ENCODE measurements at regions not wholly inside any gene's neighbourhood (a gene's known extent, or its start where the extent isn't known, plus 50 kb on each side); places are given as distances from the start of the nearest gene placed in this dataset.
"Not testable (repeated sequence)": the region's sequence is repeated elsewhere in the genome, so short reads cannot be mapped to it uniquely, and the experiment has no call there.

DNA sequence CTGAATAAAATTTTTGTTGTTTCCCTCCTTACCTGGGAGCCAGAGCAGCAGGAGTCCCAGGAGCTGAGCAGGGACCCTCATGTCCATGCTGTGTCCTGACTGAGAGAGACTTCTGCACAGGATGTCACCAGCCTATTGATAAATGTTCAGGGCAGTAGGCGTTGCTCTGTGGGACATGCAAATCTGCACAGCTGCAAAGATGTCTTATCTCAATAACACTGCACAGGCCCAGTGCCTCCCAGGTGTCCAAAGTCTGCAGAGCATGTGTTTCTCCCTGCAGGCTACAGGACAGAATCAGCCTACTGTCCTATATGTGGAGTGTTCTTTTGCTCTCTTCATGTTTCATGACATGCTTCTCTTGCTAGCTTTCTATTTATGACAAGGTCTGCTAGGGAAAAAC lies 522.3 kb downstream of the RPIA start:
- not testable (repeated sequence) for H3K4me1 ChIP-seq (ENCODE audit: control insufficient read depth, insufficient read depth, low read length); H3K9ac ChIP-seq (ENCODE audit: low read depth, low read length); H3K4me3 ChIP-seq (ENCODE audit: low read length); H3K27me3 ChIP-seq (ENCODE audit: control insufficient read depth, insufficient read depth, low read length); H3K4me2 ChIP-seq (ENCODE audit: low read length); H3K36me3 ChIP-seq (ENCODE audit: insufficient read depth, low read length); H3K9me3 ChIP-seq (replicated peaks; ENCODE audit: low read length)

DNA sequence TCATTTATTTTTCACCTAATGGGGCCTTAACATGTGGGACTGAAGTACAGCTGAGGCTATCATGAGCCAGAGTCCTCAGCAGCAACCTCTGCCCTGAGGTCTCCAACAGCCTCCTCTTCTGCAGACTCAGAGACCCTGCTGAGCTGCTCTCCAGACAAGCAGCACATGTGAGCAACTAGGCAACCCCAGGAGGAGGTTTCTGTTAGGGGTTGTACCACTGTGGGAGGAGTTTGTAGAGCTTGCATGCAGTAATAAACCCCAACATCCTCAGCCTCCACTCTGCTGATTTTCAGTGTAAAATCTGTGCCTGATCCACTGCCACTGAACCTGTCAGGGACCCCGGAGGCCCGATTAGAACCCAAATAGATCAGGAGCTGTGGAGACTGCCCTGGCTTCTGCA lies 530.0 kb downstream of the RPIA start:
- H3K4me3 ChIP-seq (ENCODE audit: low read length); H3K36me3 ChIP-seq (ENCODE audit: insufficient read depth, low read length); H3K9ac ChIP-seq (ENCODE audit: low read depth, low read length); H3K9me3 ChIP-seq (replicated peaks; ENCODE audit: low read length); H3K27me3 ChIP-seq (ENCODE audit: control insufficient read depth, insufficient read depth, low read length); H3K4me2 ChIP-seq (ENCODE audit: low read length); H3K4me1 ChIP-seq (ENCODE audit: control insufficient read depth, insufficient read depth, low read length): not testable (repeated sequence)

DNA sequence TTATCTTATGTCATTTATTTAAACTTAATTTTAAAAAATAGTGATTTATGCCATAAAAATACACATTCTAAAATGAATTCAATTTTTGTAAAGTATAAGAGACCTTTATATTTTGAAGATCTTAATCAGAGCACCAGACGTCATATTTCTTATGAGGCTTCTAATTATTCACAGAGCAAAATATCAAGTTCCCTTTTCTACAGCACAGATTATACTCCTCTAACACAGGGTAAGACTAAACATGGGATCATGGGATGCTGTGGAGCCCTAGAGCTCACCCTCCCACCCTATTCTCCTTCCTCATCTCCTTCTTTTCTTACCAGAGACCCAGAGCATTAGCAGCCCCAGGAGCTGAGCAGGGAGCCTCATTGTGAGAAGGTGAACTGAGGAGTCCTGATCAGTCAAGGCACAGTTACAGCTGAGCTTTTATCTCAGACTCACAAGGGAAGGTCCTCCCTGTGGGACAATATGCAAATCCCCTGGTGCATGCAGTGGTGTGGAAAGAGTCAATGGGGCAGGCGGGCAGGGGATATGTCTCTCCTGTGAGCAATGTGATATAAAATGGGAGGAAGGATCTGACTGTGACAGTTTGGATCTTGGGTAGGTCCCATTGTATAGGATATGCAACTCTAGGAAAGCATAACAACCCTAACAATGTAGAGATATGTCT lies 530.7 kb downstream of the RPIA start:
- not testable (repeated sequence) for H3K36me3 ChIP-seq (ENCODE audit: insufficient read depth, low read length); H3K27me3 ChIP-seq (ENCODE audit: control insufficient read depth, insufficient read depth, low read length); H3K4me2 ChIP-seq (ENCODE audit: low read length); H3K9me3 ChIP-seq (replicated peaks; ENCODE audit: low read length); H3K4me3 ChIP-seq (ENCODE audit: low read length); H3K4me1 ChIP-seq (ENCODE audit: control insufficient read depth, insufficient read depth, low read length); H3K9ac ChIP-seq (ENCODE audit: low read depth, low read length)

DNA sequence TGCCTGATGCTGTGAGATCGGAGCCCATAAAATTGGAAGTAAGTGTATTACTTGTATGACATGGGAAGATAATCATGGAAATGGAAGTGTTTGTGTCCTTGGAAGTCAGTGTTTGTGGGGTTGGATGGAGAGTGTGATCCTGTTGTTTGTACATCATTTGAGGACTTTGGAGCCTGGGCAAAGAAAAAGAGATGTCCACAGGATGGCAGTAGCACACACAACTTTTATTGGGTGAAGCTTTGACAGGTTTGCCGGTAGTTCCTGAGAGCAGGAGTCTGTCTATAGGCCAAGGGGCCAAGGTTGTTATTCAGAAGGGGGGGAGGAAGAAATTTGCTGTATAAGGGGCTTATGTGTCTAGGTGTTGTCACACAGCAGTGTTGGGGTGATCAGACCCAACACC lies 533.3 kb downstream of the RPIA start:
- H3K36me3 ChIP-seq (ENCODE audit: insufficient read depth, low read length); H3K9me3 ChIP-seq (replicated peaks; ENCODE audit: low read length); H3K27me3 ChIP-seq (ENCODE audit: control insufficient read depth, insufficient read depth, low read length); H3K4me3 ChIP-seq (ENCODE audit: low read length); H3K4me2 ChIP-seq (ENCODE audit: low read length); H3K4me1 ChIP-seq (ENCODE audit: control insufficient read depth, insufficient read depth, low read length); H3K9ac ChIP-seq (ENCODE audit: low read depth, low read length): not testable (repeated sequence)

DNA sequence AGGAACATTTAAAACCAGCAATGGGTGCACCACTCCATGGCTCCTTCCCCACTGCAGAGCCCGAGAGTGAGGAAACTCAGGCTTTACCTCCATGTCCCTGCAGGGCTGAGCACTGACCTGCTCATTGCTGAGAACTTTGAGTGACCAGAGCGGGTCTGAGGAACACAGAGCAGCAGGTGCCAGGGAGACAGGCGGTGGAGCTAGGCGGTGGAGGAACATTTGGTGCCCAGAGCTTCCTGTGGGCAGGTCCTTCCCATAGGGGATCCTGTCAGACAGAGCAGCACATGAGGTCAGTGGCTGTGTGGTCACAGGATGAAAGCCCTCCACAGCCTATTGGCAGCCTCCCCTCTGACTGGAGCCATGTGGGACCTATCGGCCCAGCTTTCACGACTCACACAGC lies 538.5 kb downstream of the RPIA start:
- not testable (repeated sequence) for H3K4me3 ChIP-seq (ENCODE audit: low read length); H3K9me3 ChIP-seq (replicated peaks; ENCODE audit: low read length); H3K27me3 ChIP-seq (ENCODE audit: control insufficient read depth, insufficient read depth, low read length); H3K36me3 ChIP-seq (ENCODE audit: insufficient read depth, low read length); H3K9ac ChIP-seq (ENCODE audit: low read depth, low read length); H3K4me2 ChIP-seq (ENCODE audit: low read length); H3K4me1 ChIP-seq (ENCODE audit: control insufficient read depth, insufficient read depth, low read length)

DNA sequence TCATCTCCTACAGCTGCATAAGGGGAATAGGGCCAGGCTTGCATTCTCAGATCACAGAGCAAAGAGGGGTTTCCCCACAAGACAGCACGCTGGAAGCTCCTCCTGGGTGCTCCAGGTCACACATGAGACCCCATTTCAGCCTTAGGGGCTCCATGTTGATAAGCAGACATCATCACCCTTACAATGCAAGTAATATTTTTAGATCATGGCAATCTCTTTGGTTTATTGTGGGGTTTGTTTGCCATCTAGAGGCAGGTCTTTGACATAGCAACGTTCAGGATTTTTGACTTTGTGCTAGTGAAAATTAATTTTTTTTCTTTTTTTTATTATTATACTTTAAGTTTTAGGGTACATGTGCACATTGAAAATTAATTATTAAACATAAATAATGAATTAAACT lies 539.8 kb downstream of the RPIA start:
- not testable (repeated sequence) for H3K9me3 ChIP-seq (replicated peaks; ENCODE audit: low read length)

DNA sequence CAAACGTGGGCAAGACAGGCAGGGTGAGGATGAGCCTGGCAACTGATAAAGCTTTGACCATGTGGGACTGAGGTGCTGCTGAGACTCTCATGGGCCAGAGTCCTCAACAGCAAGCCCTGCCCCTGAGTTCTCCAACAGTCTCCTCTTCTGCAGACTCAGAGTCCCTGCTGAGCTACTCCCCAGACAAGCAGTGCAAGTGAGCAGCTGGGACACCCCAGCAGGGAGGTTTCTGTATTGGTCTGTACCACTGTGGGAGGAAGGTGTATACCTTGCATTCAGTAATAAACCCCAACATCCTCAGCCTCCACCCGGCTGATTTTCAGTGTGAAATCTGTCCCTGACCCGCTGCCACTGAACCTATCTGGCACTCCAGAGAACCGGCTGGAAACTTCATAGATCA lies 542.5 kb downstream of the RPIA start:
- H3K4me3 ChIP-seq (ENCODE audit: low read length); H3K36me3 ChIP-seq (ENCODE audit: insufficient read depth, low read length); H3K9me3 ChIP-seq (replicated peaks; ENCODE audit: low read length); H3K4me2 ChIP-seq (ENCODE audit: low read length); H3K27me3 ChIP-seq (ENCODE audit: control insufficient read depth, insufficient read depth, low read length); H3K9ac ChIP-seq (ENCODE audit: low read depth, low read length); H3K4me1 ChIP-seq (ENCODE audit: control insufficient read depth, insufficient read depth, low read length): not testable (repeated sequence)

More for the DNA sequence above, 539.8 kb downstream of the RPIA start:
- not testable (repeated sequence) for H3K36me3 ChIP-seq (ENCODE audit: insufficient read depth, low read length); H3K9ac ChIP-seq (ENCODE audit: low read depth, low read length); H3K4me3 ChIP-seq (ENCODE audit: low read length); H3K4me1 ChIP-seq (ENCODE audit: control insufficient read depth, insufficient read depth, low read length); H3K4me2 ChIP-seq (ENCODE audit: low read length); H3K27me3 ChIP-seq (ENCODE audit: control insufficient read depth, insufficient read depth, low read length)

DNA sequence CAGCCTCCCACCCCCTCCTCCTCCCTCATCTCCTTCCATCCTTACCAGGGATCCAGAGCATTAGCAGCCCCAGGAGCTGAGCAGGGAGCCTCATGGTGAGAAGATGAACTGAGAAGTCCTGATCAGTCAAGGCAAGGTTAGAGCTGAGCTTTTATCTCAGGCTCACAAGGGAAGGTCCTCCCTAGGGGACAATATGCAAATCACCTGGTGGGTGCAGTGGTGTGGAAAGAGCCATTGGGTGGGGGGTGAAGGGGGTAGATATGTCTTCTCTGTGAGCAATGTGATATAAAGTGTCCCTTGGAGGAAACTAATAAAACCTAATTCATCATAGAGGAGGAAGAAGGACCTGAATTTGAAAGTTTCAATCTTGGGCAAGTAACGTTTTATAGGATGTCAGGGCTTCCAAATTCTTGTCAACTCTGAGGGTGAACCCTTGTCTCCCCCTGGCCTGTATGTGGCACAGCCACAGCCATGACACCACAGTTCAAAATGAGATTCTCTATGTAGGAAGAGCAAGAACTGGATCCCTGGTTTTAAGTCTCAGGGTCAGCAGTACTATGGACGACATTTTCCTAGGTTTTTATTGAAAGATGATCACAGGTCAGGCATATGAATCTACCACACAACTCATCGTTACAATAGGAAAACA lies 543.5 kb downstream of the RPIA start:
- H3K27me3 ChIP-seq (ENCODE audit: control insufficient read depth, insufficient read depth, low read length) = not testable (repeated sequence)

DNA sequence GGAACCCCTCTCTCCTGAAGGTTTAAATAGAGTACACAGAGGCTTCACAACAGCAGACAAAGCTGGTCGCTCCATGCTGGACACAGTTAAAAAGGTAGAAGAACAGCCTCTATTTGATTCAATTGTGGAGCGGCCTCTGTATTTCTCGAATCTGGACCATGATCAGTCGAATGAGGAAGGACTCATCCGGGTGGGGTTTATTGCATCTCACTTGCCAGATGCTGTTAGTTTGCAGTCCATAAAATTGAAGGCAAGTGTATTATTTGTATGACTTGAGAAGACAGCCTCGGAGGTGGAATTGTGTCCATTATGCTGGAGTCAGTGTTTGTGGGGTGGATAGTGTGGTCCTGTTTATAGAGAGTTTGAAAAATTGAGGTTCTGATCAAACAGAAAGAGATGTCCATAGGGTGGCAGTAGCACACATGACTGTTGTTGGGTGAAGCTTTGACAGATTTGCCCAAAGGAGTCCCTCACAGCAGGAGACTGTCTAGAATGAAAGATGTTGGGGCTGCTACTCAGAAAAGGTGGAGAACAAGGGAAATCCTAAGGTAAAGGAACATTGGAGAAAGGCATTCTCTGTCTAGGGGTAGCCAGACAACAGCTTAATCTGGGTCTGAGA lies 545.5 kb downstream of the RPIA start:
- H3K4me3 ChIP-seq (ENCODE audit: low read length); H3K9ac ChIP-seq (ENCODE audit: low read depth, low read length): not testable (repeated sequence)

More for the DNA sequence above, 543.5 kb downstream of the RPIA start:
- H3K9me3 ChIP-seq (replicated peaks; ENCODE audit: low read length); H3K9ac ChIP-seq (ENCODE audit: low read depth, low read length); H3K4me2 ChIP-seq (ENCODE audit: low read length); H3K4me3 ChIP-seq (ENCODE audit: low read length); H3K36me3 ChIP-seq (ENCODE audit: insufficient read depth, low read length); H3K4me1 ChIP-seq (ENCODE audit: control insufficient read depth, insufficient read depth, low read length): not testable (repeated sequence)

DNA sequence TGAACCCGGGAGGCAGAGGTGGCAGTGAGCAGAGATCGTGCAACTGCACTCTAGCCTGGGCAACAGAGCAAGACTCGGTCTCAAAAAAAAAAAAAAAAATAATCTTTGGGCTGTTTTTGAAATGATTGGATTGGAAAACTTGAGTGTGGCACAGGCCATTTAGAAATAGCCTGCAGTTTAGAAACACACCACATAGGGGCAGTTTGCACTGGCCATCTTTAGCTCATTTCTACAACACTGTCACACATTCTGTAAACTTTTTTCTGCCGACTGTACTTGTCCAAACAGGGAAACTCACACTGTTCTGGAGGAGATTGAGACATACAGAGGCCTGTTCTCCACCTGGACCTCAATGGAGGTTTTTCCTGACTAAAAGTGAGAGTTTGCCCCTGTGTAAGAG lies 546.3 kb downstream of the RPIA start:
- not testable (repeated sequence) for H3K9me3 ChIP-seq (replicated peaks; ENCODE audit: low read length); H3K4me2 ChIP-seq (ENCODE audit: low read length); H3K4me1 ChIP-seq (ENCODE audit: control insufficient read depth, insufficient read depth, low read length); H3K9ac ChIP-seq (ENCODE audit: low read depth, low read length); H3K4me3 ChIP-seq (ENCODE audit: low read length); H3K27me3 ChIP-seq (ENCODE audit: control insufficient read depth, insufficient read depth, low read length); H3K36me3 ChIP-seq (ENCODE audit: insufficient read depth, low read length)

More for the DNA sequence above, 545.5 kb downstream of the RPIA start:
- H3K4me1 ChIP-seq (ENCODE audit: control insufficient read depth, insufficient read depth, low read length); H3K36me3 ChIP-seq (ENCODE audit: insufficient read depth, low read length); H3K27me3 ChIP-seq (ENCODE audit: control insufficient read depth, insufficient read depth, low read length); H3K9me3 ChIP-seq (replicated peaks; ENCODE audit: low read length); H3K4me2 ChIP-seq (ENCODE audit: low read length): not testable (repeated sequence)

DNA sequence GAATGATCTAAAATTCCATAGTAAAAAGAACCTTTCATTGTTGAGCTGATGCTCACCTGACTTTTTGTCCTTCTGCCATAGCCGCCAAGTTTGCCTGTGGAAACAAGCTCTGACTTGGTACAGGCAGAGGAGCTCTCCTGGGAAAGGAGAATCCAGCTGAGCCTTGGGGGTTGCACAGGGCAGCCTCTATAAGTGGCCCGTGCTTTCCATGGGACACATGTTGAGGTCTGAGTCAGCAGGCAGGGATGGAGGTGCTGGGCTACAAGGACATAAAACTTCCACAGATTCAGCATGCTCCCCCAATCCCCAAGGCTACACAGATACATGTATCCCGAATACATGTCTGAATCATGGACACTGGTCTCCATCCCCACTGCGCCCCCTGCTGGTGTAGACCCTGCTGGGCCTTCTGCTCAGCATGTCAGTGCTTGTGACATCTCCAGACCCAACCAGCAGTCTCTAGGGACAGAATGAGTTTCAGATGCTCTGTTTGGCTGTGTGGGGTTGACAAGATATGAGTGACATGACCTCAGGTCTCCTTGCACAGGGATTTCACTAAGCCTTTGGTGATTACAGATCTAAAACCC lies 551.7 kb downstream of the RPIA start:
- H3K27me3 ChIP-seq (ENCODE audit: control insufficient read depth, insufficient read depth, low read length); H3K9me3 ChIP-seq (replicated peaks; ENCODE audit: low read length); H3K4me1 ChIP-seq (ENCODE audit: control insufficient read depth, insufficient read depth, low read length); H3K4me3 ChIP-seq (ENCODE audit: low read length); H3K9ac ChIP-seq (ENCODE audit: low read depth, low read length); H3K4me2 ChIP-seq (ENCODE audit: low read length); H3K36me3 ChIP-seq (ENCODE audit: insufficient read depth, low read length): not testable (repeated sequence)

DNA sequence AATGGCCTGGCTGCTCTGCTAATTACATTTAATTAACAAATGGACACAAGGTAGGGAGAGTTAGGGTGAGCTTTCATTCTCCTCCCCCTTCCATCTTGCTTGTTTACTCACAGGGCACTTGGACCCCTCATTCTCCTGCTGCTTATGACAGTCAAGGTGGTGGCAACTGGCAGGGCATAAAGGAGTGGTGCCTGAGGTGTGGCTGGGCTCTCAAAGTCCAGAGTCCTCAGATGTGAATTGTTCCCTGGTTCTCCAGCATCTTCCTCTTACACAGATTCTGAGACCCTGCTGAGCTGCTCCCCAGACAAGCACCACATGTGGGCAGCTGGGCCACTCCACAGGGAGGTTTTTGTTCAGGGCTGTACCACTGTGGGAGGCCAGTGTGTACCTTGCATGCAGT lies 552.9 kb downstream of the RPIA start:
- not testable (repeated sequence) for H3K36me3 ChIP-seq (ENCODE audit: insufficient read depth, low read length); H3K9ac ChIP-seq (ENCODE audit: low read depth, low read length); H3K9me3 ChIP-seq (replicated peaks; ENCODE audit: low read length); H3K4me1 ChIP-seq (ENCODE audit: control insufficient read depth, insufficient read depth, low read length); H3K4me3 ChIP-seq (ENCODE audit: low read length); H3K27me3 ChIP-seq (ENCODE audit: control insufficient read depth, insufficient read depth, low read length); H3K4me2 ChIP-seq (ENCODE audit: low read length)

All from skeletal muscle satellite cell (primary cell).